GM21737 (cell line): ENCODE measurements at regions not wholly inside any gene's neighbourhood (a gene's known extent, or its start where the extent isn't known, plus 50 kb on each side); places are given as distances from the start of the nearest gene placed in this dataset.

Experiments used
- ATAC-seq: cut with Tn5 transposase; IDR thresholded peaks from one replicate; pipeline ENCODE4 v1.9.1; 2021; ENCODE audit warnings: mild to moderate bottlenecking, moderate library complexity; ENCODE audit not compliant: unreplicated experiment

- no peak for ATAC-seq
Measured at GRCh38 chr10:118472415-118473304, 122.8 kb downstream of the PRLHR start.

- no peak for ATAC-seq
Measured at GRCh38 chr10:118471863-118472262, 123.6 kb downstream of the PRLHR start.

- no peak for ATAC-seq
Measured at GRCh38 chr10:118470470-118470869, 125.0 kb downstream of the PRLHR start.

- ATAC-seq: no peak
Measured at GRCh38 chr10:118467200-118467599, 125.1 kb upstream of the FAM204A start.

- ATAC-seq: no peak
Measured at GRCh38 chr10:118465300-118465874, 123.3 kb upstream of the FAM204A start.

- no peak for ATAC-seq
Measured at GRCh38 chr10:118463740-118464139, 121.6 kb upstream of the FAM204A start.

- no peak for ATAC-seq
Measured at GRCh38 chr10:118462401-118462800, 120.3 kb upstream of the FAM204A start.

- no peak for ATAC-seq
Measured at GRCh38 chr10:118459642-118460193, 117.6 kb upstream of the FAM204A start.

GRCh38 chr10:118458957-118459641 is 117.0 kb upstream of the FAM204A start:
- no peak for ATAC-seq

- no peak for ATAC-seq
Measured at GRCh38 chr10:118457824-118458428, 115.8 kb upstream of the FAM204A start.

- ATAC-seq: no peak
Measured at GRCh38 chr10:118455181-118455695, 113.1 kb upstream of the FAM204A start.

- ATAC-seq: no peak
Measured at GRCh38 chr10:118454211-118454610, 112.1 kb upstream of the FAM204A start.

- no peak for ATAC-seq
Measured at GRCh38 chr10:118452098-118452497, 110.0 kb upstream of the FAM204A start.

- no peak for ATAC-seq
Measured at GRCh38 chr10:118449521-118449920, 107.4 kb upstream of the FAM204A start.

GRCh38 chr10:118448744-118449143 is 106.6 kb upstream of the FAM204A start:
- no peak for ATAC-seq

- no peak for ATAC-seq
Measured at GRCh38 chr10:118447478-118448270, 105.5 kb upstream of the FAM204A start.

- no peak for ATAC-seq
Measured at GRCh38 chr10:118445535-118445934, 103.4 kb upstream of the FAM204A start.

GRCh38 chr10:118444069-118444468 is 101.9 kb upstream of the FAM204A start:
- no peak for ATAC-seq

- no peak for ATAC-seq
Measured at GRCh38 chr10:118442032-118442431, 99.9 kb upstream of the FAM204A start.

GRCh38 chr10:118439824-118440223 is 97.7 kb upstream of the FAM204A start:
- ATAC-seq: no peak
